H1 (cell line): ENCODE measurements at regions not wholly inside any gene's neighbourhood (a gene's known extent, or its start where the extent isn't known, plus 50 kb on each side); places are given as distances from the start of the nearest gene placed in this dataset.

Experiments used
- CTCF ChIA-PET: fragments of 300-600 bp; sonication (Branson Sonifier 250); formaldehyde crosslinking; loops from one replicate; lab custom pipeline; 2021; ENCODE audit not compliant: partially characterized antibody; lab: Charles Lee
- POLR2A ChIA-PET: fragments of 300-600 bp; sonication (Branson Sonifier 250); formaldehyde crosslinking; loops from one replicate; lab custom pipeline; 2021; ENCODE audit warnings: inconsistent platforms; ENCODE audit not compliant: partially characterized antibody; lab: Charles Lee
- DNase-seq, 2 experiments: peaks; one replicate each; pipeline versions ENCODE4 v3.0.0 to v3.0.0-alpha.2; 2010 to 2022; ENCODE audit warnings: low spot score in 2 of 2, low read depth in 1 of 2, mixed read lengths in 1 of 2
- FAIRE-seq: peaks from 2 replicates; lab custom pipeline; 2011; peaks lifted over from hg19 to GRCh38; lab: Jason Lieb, UNC
- H2AFZ ChIP-seq: 2 replicates; pipeline ENCODE4 v1.8.1; 2012; ENCODE audit warnings: low read length, inconsistent platforms
- H2AK5ac ChIP-seq: 2 replicates; pipeline ENCODE4 v1.6.1; 2013; ENCODE audit warnings: low read depth, low read length
- H2BK120ac ChIP-seq: replicated peaks from 2 replicates; pipeline ENCODE3; 2013; ENCODE audit warnings: low read depth, low read length, inconsistent platforms
- H2BK12ac ChIP-seq: 2 replicates; pipeline ENCODE4 v1.6.1; 2013; ENCODE audit warnings: low read depth, low read length
- H2BK15ac ChIP-seq: 2 replicates; pipeline ENCODE4 v1.6.1; 2013; ENCODE audit warnings: low read length
- H2BK20ac ChIP-seq: 2 replicates; pipeline ENCODE4 v1.6.1; 2013; ENCODE audit warnings: low read length
- H2BK5ac ChIP-seq: 2 replicates; pipeline ENCODE4 v1.6.1; 2013; ENCODE audit warnings: low read depth, low read length
- H3K14ac ChIP-seq: 2 replicates; pipeline ENCODE4 v1.6.1; 2013; ENCODE audit warnings: inconsistent platforms; ENCODE audit not compliant: insufficient read length
- H3K18ac ChIP-seq: 2 replicates; pipeline ENCODE4 v1.6.1; 2013; ENCODE audit warnings: low read length; ENCODE audit errors: extremely low read depth
- H3K23ac ChIP-seq: 2 replicates; pipeline ENCODE4 v1.6.1; 2013; ENCODE audit warnings: inconsistent platforms; ENCODE audit not compliant: insufficient read length
- H3K23me2 ChIP-seq: 2 replicates; pipeline ENCODE4 v1.6.1; 2013; ENCODE audit warnings: low read depth, low read length
- H3K27ac ChIP-seq: 2 replicates; pipeline ENCODE4 v1.6.1; 2011; ENCODE audit warnings: low read depth, low read length, inconsistent platforms
- H3K27me3 ChIP-seq, 4 experiments: replicated peaks in 1 of 4; 1 replicate in 1 of 4; 2 replicates in 3 of 4; pipeline versions ENCODE4 v1.6.1 to v1.8.1; 2011 to 2013; ENCODE audit warnings: low read length in 3 of 4, mild to moderate bottlenecking in 3 of 4, inconsistent platforms in 2 of 4, mixed read lengths in 2 of 4, moderate library complexity in 1 of 4; ENCODE audit not compliant: control insufficient read depth in 3 of 4, insufficient read depth in 3 of 4; ENCODE audit errors: extremely low read depth in 1 of 4
- H3K36me3 ChIP-seq, 4 experiments: 2 replicates each; pipeline versions ENCODE4 v1.6.1 to v1.8.1; 2011 to 2013; ENCODE audit warnings: mild to moderate bottlenecking in 4 of 4, low read length in 3 of 4, moderate library complexity in 2 of 4, control low read depth in 1 of 4, inconsistent platforms in 1 of 4; ENCODE audit not compliant: insufficient read depth in 4 of 4, control insufficient read depth in 2 of 4
- H3K4ac ChIP-seq: replicated peaks from 2 replicates; pipeline ENCODE3; 2013; ENCODE audit warnings: low read length, low read depth, mixed read lengths, inconsistent platforms; ENCODE audit not compliant: insufficient read length
- H3K4me1 ChIP-seq, 4 experiments: replicated peaks in 1 of 4; 1 replicate in 1 of 4; 2 replicates in 3 of 4; pipeline versions ENCODE4 v1.6.1 to v1.8.1; 2011 to 2013; ENCODE audit warnings: low read length in 3 of 4, inconsistent platforms in 2 of 4, mixed read lengths in 1 of 4; ENCODE audit not compliant: insufficient read depth in 4 of 4, control insufficient read depth in 3 of 4
- H3K4me2 ChIP-seq, 2 experiments: 2 replicates each; pipeline versions ENCODE4 v1.6.1 to v1.8.1; 2011 to 2013; ENCODE audit warnings: low read depth in 2 of 2, low read length in 2 of 2, control low read depth in 1 of 2, inconsistent platforms in 1 of 2, mild to moderate bottlenecking in 1 of 2; ENCODE audit not compliant: insufficient read depth in 1 of 2
- H3K4me3 ChIP-seq, 4 experiments: fragments of 200-600, 300-600 bp in 1 of 4; sonication (generic), shearing (Covaris generic), sonication (Bioruptor Twin) in 1 of 4; 2 replicates each; pipeline versions ENCODE4 v1.5.1 to v1.8.1; 2011 to 2016; ENCODE audit warnings: low read length in 4 of 4, low read depth in 3 of 4, control low read depth in 2 of 4, inconsistent platforms in 2 of 4, mild to moderate bottlenecking in 2 of 4, mixed read lengths in 1 of 4, moderate library complexity in 1 of 4; ENCODE audit not compliant: insufficient read depth in 2 of 4; ENCODE audit errors: extremely low read depth in 1 of 4
- H3K56ac ChIP-seq: replicated peaks from 2 replicates; pipeline ENCODE3; 2013; ENCODE audit warnings: low read depth, mild to moderate bottlenecking, mixed read lengths, low read length, inconsistent platforms; ENCODE audit not compliant: insufficient read length
- H3K79me1 ChIP-seq: 2 replicates; pipeline ENCODE4 v1.6.1; 2013; ENCODE audit warnings: low read depth, low read length, control low read depth
- H3K79me2 ChIP-seq, 2 experiments: 2 replicates each; pipeline versions ENCODE4 v1.6.1 to v1.8.1; 2012 to 2013; ENCODE audit warnings: low read length in 2 of 2, mild to moderate bottlenecking in 2 of 2, inconsistent platforms in 1 of 2; ENCODE audit not compliant: insufficient read depth in 2 of 2, control insufficient read depth in 1 of 2
- H3K9ac ChIP-seq, 4 experiments: replicated peaks in 1 of 4; 1 replicate in 1 of 4; 2 replicates in 3 of 4; pipeline versions ENCODE4 v1.6.1 to v1.8.1; 2011 to 2013; ENCODE audit warnings: low read depth in 3 of 4, low read length in 3 of 4, control low read depth in 2 of 4, mild to moderate bottlenecking in 2 of 4, moderate library complexity in 2 of 4, inconsistent platforms in 1 of 4; ENCODE audit errors: extremely low read depth in 1 of 4
- H3K9me3 ChIP-seq, 2 experiments: 2 replicates each; pipeline versions ENCODE4 v1.6.1 to v1.8.1; 2012 to 2013; ENCODE audit warnings: mild to moderate bottlenecking in 2 of 2, moderate library complexity in 2 of 2, control low read depth in 1 of 2, inconsistent platforms in 1 of 2, low read depth in 1 of 2, low read length in 1 of 2, mixed read lengths in 1 of 2; ENCODE audit not compliant: insufficient read depth in 2 of 2
- H4K20me1 ChIP-seq, 2 experiments: replicated peaks in 1 of 2; 2 replicates each; pipeline versions ENCODE3 to v1.8.1; 2011 to 2013; ENCODE audit warnings: inconsistent platforms in 2 of 2, low read length in 2 of 2, mild to moderate bottlenecking in 1 of 2; ENCODE audit not compliant: insufficient read depth in 2 of 2, control insufficient read depth in 1 of 2
- H4K5ac ChIP-seq: 2 replicates; pipeline ENCODE4 v1.6.1; 2013; ENCODE audit warnings: low read length, low read depth, mixed read lengths, inconsistent platforms; ENCODE audit not compliant: insufficient read length
- H4K8ac ChIP-seq: 2 replicates; pipeline ENCODE4 v1.8.0; 2013; ENCODE audit warnings: mild to moderate bottlenecking, moderate library complexity, low read length, inconsistent platforms; ENCODE audit not compliant: insufficient read depth; ENCODE audit errors: extremely low read depth
- H4K91ac ChIP-seq: replicated peaks from 2 replicates; pipeline ENCODE3; 2013; ENCODE audit warnings: low read length, mixed read lengths, inconsistent platforms; ENCODE audit not compliant: insufficient read length
- BCL11A ChIP-seq, 2 experiments: IDR thresholded peaks; one replicate each; pipeline ENCODE4 v1.6.1; 2011; ENCODE audit warnings: low read depth in 2 of 2, low read length in 2 of 2, mild to moderate bottlenecking in 2 of 2
- CBX8 ChIP-seq: fragments of 300-800, 300-1000 bp; sonication (generic); IDR thresholded peaks from 2 replicates; pipeline ENCODE4 v1.7.1; 2016; ENCODE audit warnings: low read depth, low read length, borderline replicate concordance
- EGR1 ChIP-seq: IDR thresholded peaks from 2 replicates; pipeline ENCODE4 v1.6.1; 2011; ENCODE audit warnings: low read depth, low read length, borderline replicate concordance
- EZH2 ChIP-seq: fragments of 200-600 bp; sonication (generic); IDR thresholded peaks from 2 replicates; pipeline ENCODE4 v1.7.1; 2012; ENCODE audit warnings: low read depth, mild to moderate bottlenecking, moderate library complexity, low read length, inconsistent platforms; ENCODE audit not compliant: severe bottlenecking
- POLR2A ChIP-seq, 2 experiments: IDR thresholded peaks; 1 replicate in 1 of 2; 2 replicates in 1 of 2; pipeline ENCODE4 v1.6.1; 2011; ENCODE audit warnings: low read depth in 2 of 2, low read length in 2 of 2, mild to moderate bottlenecking in 2 of 2; ENCODE audit errors: control extremely low read depth in 1 of 2
- RAD21 ChIP-seq, 2 experiments: IDR thresholded peaks in 1 of 2; conservative IDR thresholded peaks in 1 of 2; 2 replicates each; pipeline ENCODE4 v1.6.1; 2011; ENCODE audit warnings: low read depth in 2 of 2, low read length in 2 of 2, improper control_type of control experiment in 1 of 2, inconsistent platforms in 1 of 2, mild to moderate bottlenecking in 1 of 2, moderate library complexity in 1 of 2
- RFX5 ChIP-seq: IDR thresholded peaks from 2 replicates; pipeline ENCODE4 v1.6.1; 2011; ENCODE audit warnings: low read depth, low read length, improper control_type of control experiment, borderline replicate concordance
- SAP30 ChIP-seq: fragments of 300-600 bp; sonication (generic); IDR thresholded peaks from 2 replicates; pipeline ENCODE4 v1.7.1; 2012; ENCODE audit warnings: low read length, moderate library complexity, mild to moderate bottlenecking, inconsistent platforms; ENCODE audit not compliant: insufficient read depth, insufficient replicate concordance
- SIX5 ChIP-seq: IDR thresholded peaks from 2 replicates; pipeline ENCODE4 v1.6.1; 2011; ENCODE audit warnings: mild to moderate bottlenecking, low read depth, low read length
- TAF7 ChIP-seq: optimal IDR thresholded peaks from 2 replicates; pipeline ENCODE3; 2011; ENCODE audit warnings: low read depth, mild to moderate bottlenecking, inconsistent platforms, low read length, moderate library complexity, borderline replicate concordance
- WGBS, 2 experiments: shearing (Covaris generic) in 1 of 2; methylation state at CpG; one replicate each; pipeline versions ENCODE4 v1.1.6 to v1.1.7; 2013 to 2015; ENCODE audit warnings: low lambda C conversion rate in 2 of 2, mixed read lengths in 2 of 2, inconsistent platforms in 1 of 2, low coverage in 1 of 2, missing lambda C conversion rate in 1 of 2; ENCODE audit not compliant: insufficient replicate concordance in 2 of 2, insufficient coverage in 1 of 2, insufficient read length in 1 of 2; ENCODE audit errors: extremely low coverage in 1 of 2, missing lambda C conversion rate in 1 of 2; 5-methylcytosine and 5-hydroxymethylcytosine counted together
- TF ChIP-seq, protein P1 (sequence below): IDR thresholded peaks from 2 replicates; pipeline ENCODE4 v1.6.1; 2012; ENCODE audit warnings: low read length, inconsistent platforms
- TF ChIP-seq, protein P2 (sequence below): IDR thresholded peaks from 2 replicates; pipeline ENCODE4 v1.6.1; 2011; ENCODE audit warnings: low read depth, mild to moderate bottlenecking, low read length; ENCODE audit not compliant: insufficient read depth

DNA sequence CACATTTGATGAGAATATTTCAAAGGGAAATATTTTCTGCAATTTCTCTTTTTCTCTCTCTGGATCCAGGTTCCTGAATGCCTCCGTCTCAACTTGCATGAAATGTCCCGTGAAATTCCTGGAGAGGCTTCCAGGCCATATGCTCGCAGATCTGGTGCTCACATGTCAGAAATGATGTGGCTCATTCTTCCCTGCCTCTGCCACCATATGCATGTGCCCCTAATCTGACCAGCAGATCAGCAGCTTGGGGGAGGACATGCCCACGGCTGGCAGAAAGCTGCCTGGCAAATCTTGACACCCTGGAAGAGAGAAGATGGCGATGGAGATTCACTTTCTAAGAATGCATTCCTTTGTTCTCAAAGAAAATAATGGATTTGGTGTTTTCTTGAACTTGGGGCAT is 490.7 kb downstream of the RPS24 start:
- FAIRE-seq = no peak
- Histone ChIP-seq H2AK5ac (no peak overlapping the region), H2BK20ac (no peak overlapping the region), H4K8ac (no peak overlapping the region), H3K36me3 (no peaks in the 10 kb centered on the region), H3K9ac (no peak overlapping the region), H3K23ac (no peak overlapping the region), H3K4me1 (peaks cover 0 to 8% (median 4%) of the 10 kb centered on the region in 4 experiments; a peak in 4 of 7 replicates), H3K18ac (no peak overlapping the region), H2BK120ac (no peak overlapping the region), H4K20me1 (no peaks in the 10 kb centered on the region), H4K5ac (no peak overlapping the region), H3K9me3 (no peaks in the 10 kb centered on the region), H2AFZ (no peak overlapping the region), H3K27ac (no peak overlapping the region), H3K4me2 (no peak overlapping the region), H3K4ac (no peak overlapping the region), H3K79me1 (no peaks in the 10 kb centered on the region), H2BK15ac (no peak overlapping the region), H3K27me3 (no peaks in the 10 kb centered on the region), H4K91ac (no peak overlapping the region), H3K79me2 (no peaks in the 10 kb centered on the region), H3K56ac (no peak overlapping the region), H3K23me2 (no peaks in the 10 kb centered on the region), H2BK12ac (no peak overlapping the region), H3K14ac (no peak overlapping the region), H3K4me3 (no peak overlapping the region), H2BK5ac (no peak overlapping the region)
- POLR2A ChIA-PET = interaction anchor here (1.3 kb wide), 1 partner anchor 17 kb away, joined by 3 read pairs; no protein-coding TSS in a partner anchor
- WGBS, 2 experiments = 86% methylated on average over 5 of the region's 5 CpGs; no CpG with 5 or more reads in 1 of the 2 experiments
- no peak for DNase-seq
- CTCF ChIA-PET = interaction anchor here (1.0 kb wide), 2 partner anchors 13 to 292 kb away, joined by 4 read pairs; no protein-coding TSS in a partner anchor
- TF ChIP-seq, protein P1, sequence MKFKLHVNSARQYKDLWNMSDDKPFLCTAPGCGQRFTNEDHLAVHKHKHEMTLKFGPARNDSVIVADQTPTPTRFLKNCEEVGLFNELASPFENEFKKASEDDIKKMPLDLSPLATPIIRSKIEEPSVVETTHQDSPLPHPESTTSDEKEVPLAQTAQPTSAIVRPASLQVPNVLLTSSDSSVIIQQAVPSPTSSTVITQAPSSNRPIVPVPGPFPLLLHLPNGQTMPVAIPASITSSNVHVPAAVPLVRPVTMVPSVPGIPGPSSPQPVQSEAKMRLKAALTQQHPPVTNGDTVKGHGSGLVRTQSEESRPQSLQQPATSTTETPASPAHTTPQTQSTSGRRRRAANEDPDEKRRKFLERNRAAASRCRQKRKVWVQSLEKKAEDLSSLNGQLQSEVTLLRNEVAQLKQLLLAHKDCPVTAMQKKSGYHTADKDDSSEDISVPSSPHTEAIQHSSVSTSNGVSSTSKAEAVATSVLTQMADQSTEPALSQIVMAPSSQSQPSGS = no peak
- TF ChIP-seq BCL11A (IDR thresholded peaks at IDR 0.05; ENCODE audit: low read depth in 2 of 2, low read length in 2 of 2) = no peak
- TF ChIP-seq SIX5 = no peak
- no peak for TF ChIP-seq RAD21 (IDR thresholded peaks at IDR 0.05 in 1 of 2, conservative IDR thresholded peaks at IDR 0.05 in 1 of 2; ENCODE audit: low read depth in 2 of 2, low read length in 2 of 2)
- TF ChIP-seq, protein P2, sequence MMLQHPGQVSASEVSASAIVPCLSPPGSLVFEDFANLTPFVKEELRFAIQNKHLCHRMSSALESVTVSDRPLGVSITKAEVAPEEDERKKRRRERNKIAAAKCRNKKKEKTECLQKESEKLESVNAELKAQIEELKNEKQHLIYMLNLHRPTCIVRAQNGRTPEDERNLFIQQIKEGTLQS = no peak
- TF ChIP-seq EGR1 = no peak
- no peak for TF ChIP-seq RFX5
- TF ChIP-seq CBX8 = no peak
- no peak for TF ChIP-seq POLR2A (IDR thresholded peaks at IDR 0.05; ENCODE audit: control extremely low read depth in 1 of 2, low read depth in 2 of 2, low read length in 2 of 2)
- no peak for TF ChIP-seq EZH2
- TF ChIP-seq SAP30 = no peak
- TF ChIP-seq TAF7 = no peak
